HepG2 (cell line): ENCODE measurements at regions not wholly inside any gene's neighbourhood (a gene's known extent, or its start where the extent isn't known, plus 50 kb on each side); places are given as distances from the start of the nearest gene placed in this dataset.

Experiments
- ATAC-seq: fragments of 200-7000 bp; cut with Tn5 transposase; 3 replicates; pipeline ENCODE4 v1.9.1; 2020; ENCODE audit warnings: mild to moderate bottlenecking, moderate library complexity
- BruUV-seq: library from RNA; stranded (reverse); fragments of 400-500 nt; replicated peaks from 2 replicates; lab custom pipeline; 2021; lab: Mats Ljungman, UMichigan
- CTCF ChIA-PET: fragments of 300-600 bp; formaldehyde crosslinking; extraction: SDS; loops from one replicate; lab custom pipeline; 2021; ENCODE audit warnings: low total read pairs, inconsistent platforms, low intra/inter-chr PET ratio; lab: Yijun Ruan, JAX
- POLR2A ChIA-PET: fragments of 350-600 bp; sonication (Branson Sonifier 250); formaldehyde crosslinking; loops from one replicate; lab custom pipeline; 2020; ENCODE audit warnings: antibody characterized with exemption, inconsistent platforms; lab: Yijun Ruan, JAX
- DNase-seq: peaks from one replicate; pipeline ENCODE4 v3.0.0-alpha.2; 2015; ENCODE audit warnings: low spot score
- FAIRE-seq: peaks from 3 replicates; lab custom pipeline; 2011; peaks lifted over from hg19 to GRCh38; lab: Jason Lieb, UNC
- H2AFZ ChIP-seq: one replicate; pipeline ENCODE4 v1.6.1; 2011; ENCODE audit warnings: low read length, inconsistent platforms
- H3K27ac ChIP-seq: fragments of 300-600 bp; 3 replicates; pipeline ENCODE4 v1.8.0; 2011; ENCODE audit warnings: mixed run types, mild to moderate bottlenecking, mixed read lengths, low read length, inconsistent platforms; ENCODE audit not compliant: insufficient read depth; ENCODE audit errors: extremely low read length
- H3K27me3 ChIP-seq, 2 experiments: fragments of 200-600 bp in 1 of 2; 2 replicates in 1 of 2; 3 replicates in 1 of 2; pipeline versions ENCODE4 v1.6.0 to v1.8.0; 2011; ENCODE audit warnings: low read length in 2 of 2, mild to moderate bottlenecking in 2 of 2, moderate library complexity in 2 of 2, inconsistent platforms in 1 of 2; ENCODE audit not compliant: insufficient read depth in 2 of 2, control insufficient read depth in 1 of 2
- H3K36me3 ChIP-seq, 2 experiments: fragments of 200-600 bp in 1 of 2; replicated peaks in 1 of 2; 2 replicates in 1 of 2; 3 replicates in 1 of 2; pipeline versions ENCODE4 v1.5.1 to v1.8.0; 2011; ENCODE audit warnings: low read length in 2 of 2, inconsistent platforms in 1 of 2; ENCODE audit not compliant: insufficient read depth in 2 of 2, control insufficient read depth in 1 of 2
- H3K4me1 ChIP-seq: 2 replicates; pipeline ENCODE4 v1.5.1; 2012; ENCODE audit warnings: low read length, inconsistent platforms; ENCODE audit not compliant: insufficient read depth
- H3K4me2 ChIP-seq: 2 replicates; pipeline ENCODE4 v1.6.0; 2011; ENCODE audit warnings: low read depth, low read length, inconsistent platforms
- H3K4me3 ChIP-seq, 3 experiments: fragments of 200-600 bp in 1 of 3; sonication (generic), shearing (Covaris generic) in 1 of 3; replicated peaks in 1 of 3; 2 replicates each; pipeline ENCODE4 v1.5.1; 2011 to 2016; ENCODE audit warnings: low read length in 3 of 3, inconsistent platforms in 2 of 3, low read depth in 2 of 3, mild to moderate bottlenecking in 2 of 3, control low read depth in 1 of 3, mixed read lengths in 1 of 3; ENCODE audit not compliant: insufficient read depth in 1 of 3
- H3K79me2 ChIP-seq: one replicate; pipeline ENCODE4 v1.6.1; 2011; ENCODE audit warnings: low read length, inconsistent platforms; ENCODE audit not compliant: insufficient read depth
- H3K9ac ChIP-seq: 2 replicates; pipeline ENCODE4 v1.6.0; 2011; ENCODE audit warnings: mild to moderate bottlenecking, low read depth, low read length, inconsistent platforms; ENCODE audit not compliant: insufficient read depth
- H3K9me3 ChIP-seq: 2 replicates; pipeline ENCODE4 v1.5.1; 2012; ENCODE audit warnings: mild to moderate bottlenecking, low read length
- H4K20me1 ChIP-seq: 2 replicates; pipeline ENCODE4 v1.6.0; 2011; ENCODE audit warnings: inconsistent platforms, mild to moderate bottlenecking, low read length, moderate library complexity; ENCODE audit not compliant: insufficient read depth
- ATF2 ChIP-seq: sonication (generic); formaldehyde crosslinking; IDR thresholded peaks from 2 replicates; pipeline ENCODE4 v1.4.0; 2020; ENCODE audit warnings: missing genetic modification reagents
- CENPBD1 ChIP-seq: sonication (generic); formaldehyde crosslinking; IDR thresholded peaks from 2 replicates; pipeline ENCODE4 v1.8.0; 2022; ENCODE audit warnings: missing genetic modification reagents, low read depth, mild to moderate bottlenecking, borderline replicate concordance
- IKZF4 ChIP-seq: sonication (generic); formaldehyde crosslinking; IDR thresholded peaks from 2 replicates; pipeline ENCODE4 v1.5.1; 2020; ENCODE audit warnings: borderline replicate concordance, mild to moderate bottlenecking, low read depth, missing genetic modification reagents; ENCODE audit errors: not compliant biosample characterization
- KDM2A ChIP-seq: sonication (generic); formaldehyde crosslinking; IDR thresholded peaks from 2 replicates; pipeline ENCODE4 v1.4.0; 2020; ENCODE audit warnings: low read depth, missing genetic modification reagents, borderline replicate concordance
- KDM6A ChIP-seq: IDR thresholded peaks from 2 replicates; pipeline ENCODE4 v1.6.1; 2016; ENCODE audit warnings: low read depth
- KLF13 ChIP-seq: sonication (generic); formaldehyde crosslinking; IDR thresholded peaks from 2 replicates; pipeline ENCODE4 v1.4.0; 2020; ENCODE audit warnings: mild to moderate bottlenecking, missing genetic modification reagents
- NCOA1 ChIP-seq: sonication (generic); formaldehyde crosslinking; IDR thresholded peaks from 2 replicates; pipeline ENCODE4 v1.9.0; 2021; ENCODE audit warnings: missing genetic modification reagents
- NCOR1 ChIP-seq: fragments of 200-600 bp; sonication (generic); IDR thresholded peaks from 2 replicates; pipeline ENCODE4 v1.7.0; 2017; ENCODE audit warnings: antibody characterized with exemption, low read length, borderline replicate concordance
- SETDB1 ChIP-seq: sonication (generic); formaldehyde crosslinking; IDR thresholded peaks from 2 replicates; pipeline ENCODE4 v1.5.1; 2020; ENCODE audit warnings: missing genetic modification reagents, mild to moderate bottlenecking, borderline replicate concordance
- TGIF2 ChIP-seq: IDR thresholded peaks from 2 replicates; pipeline ENCODE4 v1.6.1; 2016; ENCODE audit warnings: control low read depth, missing compliant biosample characterization
- ZNF766 ChIP-seq: sonication (generic); formaldehyde crosslinking; IDR thresholded peaks from 2 replicates; pipeline ENCODE4 v1.5.0; 2020; ENCODE audit warnings: missing genetic modification reagents, borderline replicate concordance
- ZNF83 ChIP-seq: sonication (generic); formaldehyde crosslinking; IDR thresholded peaks from 2 replicates; pipeline ENCODE4 v1.4.0; 2020; ENCODE audit warnings: missing genetic modification reagents, mild to moderate bottlenecking, borderline replicate concordance
- WGBS: methylation state at CpG from one replicate; pipeline ENCODE4 v1.1.6; 2017; ENCODE audit warnings: low lambda C conversion rate; 5-methylcytosine and 5-hydroxymethylcytosine counted together
- in situ Hi-C: cut with HindIII; loops from 2 replicates; pipeline ENCODE4 v1.10.0; 2017; ENCODE audit warnings: low pct_unique_long_range_greater_than_20kb; ENCODE audit not compliant: extremely low pct_ligation_motif_present
- intact Hi-C: fragments of 100-400 bp; cut with micrococcal nuclease; formaldehyde crosslinking; loops from one replicate; pipeline ENCODE4 v1.10.0; 2022; ENCODE audit not compliant: unreplicated experiment
- TF ChIP-seq, protein P1 (sequence below): IDR thresholded peaks from 2 replicates; pipeline ENCODE4 v1.6.1; 2016; ENCODE audit warnings: mild to moderate bottlenecking
- TF ChIP-seq, protein P2 (sequence below), 2 experiments: fragments of 450-650 bp in 1 of 2; sonication (generic) in 1 of 2; formaldehyde crosslinking; IDR thresholded peaks; 2 replicates each; pipeline versions ENCODE4 v1.5.0 to v1.8.0; 2020 to 2022; ENCODE audit warnings: mild to moderate bottlenecking in 1 of 2, missing genetic modification reagents in 1 of 2

- no TSS peak for BruUV-seq
- Histone ChIP-seq H3K36me3 (no peaks in the 10 kb centered on the region), H4K20me1 (no peaks in the 10 kb centered on the region), H3K4me3 (no peak overlapping the region), H3K4me2 (no peak overlapping the region), H3K4me1 (no peaks in the 10 kb centered on the region), H3K79me2 (no peaks in the 10 kb centered on the region), H3K9ac (no peak overlapping the region), H3K9me3 (no peaks in the 10 kb centered on the region), H3K27me3 (no peaks in the 10 kb centered on the region; a peak in 1 of 5 replicates), H2AFZ (no peak overlapping the region), H3K27ac (no peak overlapping the region)
- in situ Hi-C loops (no loop called here), intact Hi-C loops (no loop called here)
- TF ChIP-seq KDM6A (CRISPR knock-in tag) (no peak), TGIF2 (CRISPR knock-in tag) (no peak), ZNF83 (no peak), KLF13 (CRISPR knock-in tag) (no peak), CENPBD1 (no peak), IKZF4 (CRISPR knock-in tag) (no peak), ZNF766 (CRISPR knock-in tag) (no peak), SETDB1 (CRISPR knock-in tag) (no peak), ATF2 (CRISPR knock-in tag) (no peak), NCOA1 (CRISPR knock-in tag) (no peak), NCOR1 (no peak), KDM2A (CRISPR knock-in tag) (no peak)
- TF ChIP-seq, protein P1, sequence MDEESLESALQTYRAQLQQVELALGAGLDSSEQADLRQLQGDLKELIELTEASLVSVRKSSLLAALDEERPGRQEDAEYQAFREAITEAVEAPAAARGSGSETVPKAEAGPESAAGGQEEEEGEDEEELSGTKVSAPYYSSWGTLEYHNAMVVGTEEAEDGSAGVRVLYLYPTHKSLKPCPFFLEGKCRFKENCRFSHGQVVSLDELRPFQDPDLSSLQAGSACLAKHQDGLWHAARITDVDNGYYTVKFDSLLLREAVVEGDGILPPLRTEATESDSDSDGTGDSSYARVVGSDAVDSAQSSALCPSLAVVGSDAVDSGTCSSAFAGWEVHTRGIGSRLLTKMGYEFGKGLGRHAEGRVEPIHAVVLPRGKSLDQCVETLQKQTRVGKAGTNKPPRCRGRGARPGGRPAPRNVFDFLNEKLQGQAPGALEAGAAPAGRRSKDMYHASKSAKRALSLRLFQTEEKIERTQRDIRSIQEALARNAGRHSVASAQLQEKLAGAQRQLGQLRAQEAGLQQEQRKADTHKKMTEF (CRISPR knock-in tag), result no peak
- TF ChIP-seq, protein P2, sequence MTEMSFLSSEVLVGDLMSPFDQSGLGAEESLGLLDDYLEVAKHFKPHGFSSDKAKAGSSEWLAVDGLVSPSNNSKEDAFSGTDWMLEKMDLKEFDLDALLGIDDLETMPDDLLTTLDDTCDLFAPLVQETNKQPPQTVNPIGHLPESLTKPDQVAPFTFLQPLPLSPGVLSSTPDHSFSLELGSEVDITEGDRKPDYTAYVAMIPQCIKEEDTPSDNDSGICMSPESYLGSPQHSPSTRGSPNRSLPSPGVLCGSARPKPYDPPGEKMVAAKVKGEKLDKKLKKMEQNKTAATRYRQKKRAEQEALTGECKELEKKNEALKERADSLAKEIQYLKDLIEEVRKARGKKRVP (CRISPR knock-in tag; IDR thresholded peaks at IDR 0.05), result no peak
- DNase-seq (no peak), ATAC-seq (no peak), FAIRE-seq (no peak)
- CTCF ChIA-PET, result no interaction called here
- POLR2A ChIA-PET, result no interaction called here
- WGBS, result 0% methylated on average over 2 of the region's 2 CpGs
These were observed 113.2 kb upstream of the PHF14 start for GRCh38 chr7:10860516-10860915.
